ENCODE measurements at regions not wholly inside any gene's neighbourhood (a gene's known extent, or its start where the extent isn't known, plus 50 kb on each side); places are given as distances from the start of the nearest gene placed in this dataset.

- intact Hi-C loops (cut with DNase I): no loop called here
- no peak for DNase-seq (ENCODE audit: missing footprints)
- ATAC-seq: no peak
Measured at GRCh38 chr4:74663631-74664030, 130.7 kb downstream of the BTC start.

- no peak for ATAC-seq
- intact Hi-C loops (cut with DNase I): no loop called here
- DNase-seq (ENCODE audit: missing footprints): no peak
Measured at GRCh38 chr4:74665346-74665745, 129.0 kb downstream of the BTC start.

GRCh38 chr4:74665876-74666275, 128.4 kb downstream of the BTC start:
- no peak for DNase-seq (ENCODE audit: missing footprints)
- ATAC-seq: no peak
- intact Hi-C loops (cut with DNase I): no loop called here

- ATAC-seq: no peak
- intact Hi-C loops (cut with DNase I): no loop called here
- DNase-seq (ENCODE audit: missing footprints): no peak
Measured at GRCh38 chr4:74667438-74667837, 126.9 kb downstream of the BTC start.

GRCh38 chr4:74667944-74668343, 126.4 kb downstream of the BTC start:
- intact Hi-C loops (cut with DNase I): no loop called here
- ATAC-seq (no peak), DNase-seq (ENCODE audit: missing footprints) (no peak)

- DNase-seq (ENCODE audit: missing footprints) (no peak), ATAC-seq (no peak)
- intact Hi-C loops (cut with DNase I): loop anchor here (5.0 kb wide), 1 partner anchor 442 kb away; no protein-coding TSS in a partner anchor
Measured at GRCh38 chr4:74669702-74670101, 124.6 kb downstream of the BTC start.

GRCh38 chr4:74670583-74670982, 123.7 kb downstream of the BTC start:
- no peak for ATAC-seq
- no peak for DNase-seq (ENCODE audit: missing footprints)
- intact Hi-C loops (cut with DNase I): loop anchor here (5.0 kb wide), 1 partner anchor 443 kb away; no protein-coding TSS in a partner anchor

GRCh38 chr4:74671080-74671698, 123.1 kb downstream of the BTC start:
- DNase-seq (ENCODE audit: missing footprints): no peak
- ATAC-seq: no peak
- intact Hi-C loops (cut with DNase I): loop anchor here (5.0 kb wide), 1 partner anchor 444 kb away; no protein-coding TSS in a partner anchor

- no peak for DNase-seq (ENCODE audit: missing footprints)
- intact Hi-C loops (cut with DNase I): loop anchor here (2.0 to 5.0 kb wide), 2 partner anchors 298 to 447 kb away; no protein-coding TSS in a partner anchor
- no peak for ATAC-seq
Measured at GRCh38 chr4:74674750-74675149, 119.6 kb downstream of the BTC start.

- intact Hi-C loops (cut with DNase I): loop anchor here (2.0 kb wide), 1 partner anchor 299 kb away; no protein-coding TSS in a partner anchor
- ATAC-seq: no peak
- no peak for DNase-seq (ENCODE audit: missing footprints)
Measured at GRCh38 chr4:74675673-74676279, 118.5 kb downstream of the BTC start.

GRCh38 chr4:74682567-74683359, 111.6 kb downstream of the BTC start:
- DNase-seq (ENCODE audit: missing footprints) (no peak), ATAC-seq (no peak)
- intact Hi-C loops (cut with DNase I): no loop called here

GRCh38 chr4:74692972-74693371, 101.4 kb downstream of the BTC start:
- intact Hi-C loops (cut with DNase I): no loop called here
- ATAC-seq (no peak), DNase-seq (ENCODE audit: missing footprints) (no peak)
